ENCODE measurements at regions not wholly inside any gene's neighbourhood (a gene's known extent, or its start where the extent isn't known, plus 50 kb on each side); places are given as distances from the start of the nearest gene placed in this dataset.

- TF ChIP-seq MAX (IDR thresholded peaks at IDR 0.05), result no peak
- no peak for TF ChIP-seq EGR1 (IDR thresholded peaks at IDR 0.05)
- TF ChIP-seq NFIC (IDR thresholded peaks at IDR 0.05), result no peak
- no peak for TF ChIP-seq REST (IDR thresholded peaks at IDR 0.05; ENCODE audit: low read depth)
Observed at GRCh38 chr4:134753390-134753789, 551.8 kb upstream of the PABPC4L start.
